Neural progenitor cell (in vitro differentiated cells): ENCODE measurements at regions not wholly inside any gene's neighbourhood (a gene's known extent, or its start where the extent isn't known, plus 50 kb on each side); places are given as distances from the start of the nearest gene placed in this dataset.

Source experiments
- CTCF ChIP-seq: fragments of 200-600 bp; sonication (generic); IDR thresholded peaks from 2 replicates; pipeline ENCODE4 v1.5.1; 2017; ENCODE audit warnings: antibody characterized with exemption, mild to moderate bottlenecking
- EZH2 ChIP-seq: fragments of 200-600 bp; sonication (generic); IDR thresholded peaks from 2 replicates; pipeline ENCODE4 v1.6.1; 2017; ENCODE audit warnings: antibody characterized with exemption, mild to moderate bottlenecking, moderate library complexity

- TF ChIP-seq CTCF = no peak
- TF ChIP-seq EZH2 = no peak
Measured at GRCh38 chr2:156189584-156189983, 142.9 kb downstream of the NR4A2 start.
